Common myeloid progenitor, CD34-positive (primary cell): ENCODE measurements at regions not wholly inside any gene's neighbourhood (a gene's known extent, or its start where the extent isn't known, plus 50 kb on each side); places are given as distances from the start of the nearest gene placed in this dataset.

ENCODE experiments used
- CTCF ChIA-PET: fragments of 350-600 bp; sonication (Branson Sonifier 250); formaldehyde crosslinking; loops from one replicate; lab custom pipeline; 2021; ENCODE audit warnings: antibody characterized with exemption; lab: Charles Lee
- POLR2A ChIA-PET: fragments of 350-600 bp; sonication (Branson Sonifier 250); formaldehyde crosslinking; loops from one replicate; lab custom pipeline; 2021; ENCODE audit warnings: antibody characterized with exemption; lab: Charles Lee
- DNase-seq, 3 donors: peaks; one replicate each; pipeline versions ENCODE4 v3.0.0 to v3.0.0-alpha.2; 2013
- H3K27ac ChIP-seq, 2 experiments: 1 replicate in 1 of 2; 2 replicates in 1 of 2; pipeline ENCODE4 v1.7.0; 2013; ENCODE audit warnings: inconsistent platforms in 2 of 2, low read length in 2 of 2, mild to moderate bottlenecking in 2 of 2, low read depth in 1 of 2, moderate library complexity in 1 of 2; ENCODE audit not compliant: severe bottlenecking in 2 of 2, insufficient read depth in 1 of 2, poor library complexity in 1 of 2
- H3K27me3 ChIP-seq, 5 experiments: replicated peaks in 2 of 5; 1 replicate in 3 of 5; 2 replicates in 2 of 5; pipeline versions ENCODE4 v1.6.1 to v1.7.0; 2013; ENCODE audit warnings: low read length in 4 of 5, mild to moderate bottlenecking in 2 of 5, moderate library complexity in 2 of 5, inconsistent platforms in 1 of 5; ENCODE audit not compliant: insufficient read depth in 5 of 5, control insufficient read depth in 4 of 5
- H3K36me3 ChIP-seq, 4 experiments: 1 replicate in 2 of 4; 2 replicates in 2 of 4; pipeline versions ENCODE4 v1.6.1 to v1.7.0; 2013; ENCODE audit warnings: low read length in 3 of 4, control low read depth in 1 of 4, mild to moderate bottlenecking in 1 of 4; ENCODE audit not compliant: control insufficient read depth in 4 of 4, insufficient read depth in 4 of 4
- H3K4me1 ChIP-seq, 4 experiments: 1 replicate in 3 of 4; 2 replicates in 1 of 4; pipeline versions ENCODE4 v1.6.1 to v1.7.1; 2013; ENCODE audit warnings: low read length in 3 of 4, mild to moderate bottlenecking in 3 of 4, control low read depth in 1 of 4, inconsistent platforms in 1 of 4, moderate library complexity in 1 of 4; ENCODE audit not compliant: control insufficient read depth in 4 of 4, insufficient read depth in 4 of 4; ENCODE audit errors: control extremely low read depth in 1 of 4
- H3K4me3 ChIP-seq, 7 experiments: 1 replicate in 4 of 7; 2 replicates in 3 of 7; pipeline versions ENCODE4 v1.5.1 to v1.7.0; 2013; ENCODE audit warnings: mild to moderate bottlenecking in 7 of 7, low read length in 6 of 7, moderate library complexity in 6 of 7, inconsistent platforms in 2 of 7, low read depth in 2 of 7, control low read depth in 1 of 7; ENCODE audit not compliant: insufficient read depth in 4 of 7, control insufficient read depth in 1 of 7; ENCODE audit errors: extremely low read depth in 1 of 7
- H3K9me3 ChIP-seq, 5 experiments: 1 replicate in 4 of 5; 2 replicates in 1 of 5; pipeline versions ENCODE4 v1.6.1 to v1.7.1; 2013; ENCODE audit warnings: low read length in 4 of 5, mild to moderate bottlenecking in 2 of 5, inconsistent platforms in 1 of 5, low read depth in 1 of 5, moderate library complexity in 1 of 5; ENCODE audit not compliant: control insufficient read depth in 4 of 5, insufficient read depth in 2 of 5; ENCODE audit errors: control extremely low read depth in 1 of 5
- WGBS: methylation state at CpG from one replicate; pipeline ENCODE4 v1.1.5; 2013; ENCODE audit not compliant: insufficient coverage; 5-methylcytosine and 5-hydroxymethylcytosine counted together

GRCh38 chr3:159148466-159148865 is 346.6 kb downstream of the MFSD1 start:
- Histone ChIP-seq H3K27ac (no peak overlapping the region), H3K27me3 (peaks cover 0 to 2% (median 0%) of the 10 kb centered on the region in 5 experiments), H3K4me3 (no peak overlapping the region), H3K9me3 (no peaks in the 10 kb centered on the region), H3K36me3 (no peaks in the 10 kb centered on the region), H3K4me1 (no peaks in the 10 kb centered on the region)
- ChIA-PET CTCF (no interaction called here), POLR2A (no interaction called here)
- DNase-seq, result no peak
- WGBS, result no CpG with 5 or more reads among the region's 1 CpG

- POLR2A ChIA-PET, result no interaction called here
- WGBS, result 92% methylated on average over 5 of the region's 7 CpGs
- Histone ChIP-seq H3K27me3 (peaks cover 0 to 2% (median 0%) of the 10 kb centered on the region in 5 experiments), H3K4me1 (no peaks in the 10 kb centered on the region), H3K9me3 (no peaks in the 10 kb centered on the region), H3K36me3 (no peaks in the 10 kb centered on the region), H3K27ac (no peak overlapping the region), H3K4me3 (no peak overlapping the region)
- no peak for DNase-seq
- CTCF ChIA-PET, result no interaction called here
Measured at GRCh38 chr3:159149131-159149530, 347.3 kb downstream of the MFSD1 start.

- Histone ChIP-seq H3K4me3 (no peak overlapping the region), H3K27ac (no peak overlapping the region), H3K9me3 (no peaks in the 10 kb centered on the region), H3K4me1 (no peaks in the 10 kb centered on the region), H3K36me3 (no peaks in the 10 kb centered on the region), H3K27me3 (peaks cover 0 to 2% (median 0%) of the 10 kb centered on the region in 5 experiments)
- WGBS, result 100% methylated on average over 1 of the region's 1 CpG
- ChIA-PET CTCF (no interaction called here), POLR2A (no interaction called here)
- no peak for DNase-seq
Measured at GRCh38 chr3:159149633-159150032, 347.8 kb downstream of the MFSD1 start.

- POLR2A ChIA-PET, result no interaction called here
- DNase-seq, result no peak
- Histone ChIP-seq H3K36me3 (no peaks in the 10 kb centered on the region), H3K4me3 (no peak overlapping the region), H3K27me3 (peaks cover 0 to 2% (median 0%) of the 10 kb centered on the region in 5 experiments), H3K4me1 (no peaks in the 10 kb centered on the region), H3K9me3 (no peaks in the 10 kb centered on the region), H3K27ac (no peak overlapping the region)
- CTCF ChIA-PET, result no interaction called here
- WGBS, result 84% methylated on average over 2 of the region's 3 CpGs
Measured at GRCh38 chr3:159150180-159150579, 348.3 kb downstream of the MFSD1 start.

- H3K9me3 ChIP-seq, result no peaks in the 10 kb centered on the region
- ChIA-PET CTCF (no interaction called here), POLR2A (no interaction called here)
- H3K27me3 ChIP-seq, result no peaks in the 10 kb centered on the region
- H3K4me1 ChIP-seq, result no peaks in the 10 kb centered on the region
- H3K36me3 ChIP-seq, result no peaks in the 10 kb centered on the region
- no peak for DNase-seq
- 51% methylated on average over 5 of the region's 5 CpGs for WGBS
- H3K27ac ChIP-seq, result no peak overlapping the region
- H3K4me3 ChIP-seq, result no peak overlapping the region
Measured at GRCh38 chr3:159151130-159151529, 349.3 kb downstream of the MFSD1 start.

- ChIA-PET CTCF (no interaction called here), POLR2A (no interaction called here)
- no CpG with 5 or more reads among the region's 2 CpGs for WGBS
- H3K4me1 ChIP-seq, result no peaks in the 10 kb centered on the region
- no peak for DNase-seq
- H3K27me3 ChIP-seq, result no peaks in the 10 kb centered on the region
- H3K36me3 ChIP-seq, result no peaks in the 10 kb centered on the region
- no peak overlapping the region for H3K4me3 ChIP-seq
- no peaks in the 10 kb centered on the region for H3K9me3 ChIP-seq
- no peak overlapping the region for H3K27ac ChIP-seq
Measured at GRCh38 chr3:159157275-159157674, 355.4 kb downstream of the MFSD1 start.

GRCh38 chr3:159158213-159158612 is 356.4 kb downstream of the MFSD1 start:
- POLR2A ChIA-PET, result no interaction called here
- Histone ChIP-seq H3K36me3 (no peaks in the 10 kb centered on the region), H3K4me3 (no peak overlapping the region), H3K27ac (no peak overlapping the region), H3K27me3 (no peaks in the 10 kb centered on the region), H3K4me1 (no peaks in the 10 kb centered on the region), H3K9me3 (no peaks in the 10 kb centered on the region)
- no peak for DNase-seq
- WGBS, result 82% methylated on average over 1 of the region's 2 CpGs
- CTCF ChIA-PET, result no interaction called here
